Hepatocyte (in vitro differentiated cells): ENCODE measurements at regions not wholly inside any gene's neighbourhood (a gene's known extent, or its start where the extent isn't known, plus 50 kb on each side); places are given as distances from the start of the nearest gene placed in this dataset.

Experiments
- DNase-seq: peaks from one replicate; pipeline ENCODE4 v3.0.0-alpha.2; 2016; ENCODE audit warnings: low spot score
- H2AFZ ChIP-seq: fragments of 200-600 bp; sonication (generic); 2 replicates; pipeline ENCODE4 v1.6.0; 2016; ENCODE audit warnings: antibody characterized with exemption, mild to moderate bottlenecking
- H3K27ac ChIP-seq: fragments of 200-600 bp; sonication (generic); 2 replicates; pipeline ENCODE4 v1.5.1; 2016; ENCODE audit warnings: mild to moderate bottlenecking
- H3K27me3 ChIP-seq: fragments of 200-600 bp; sonication (generic); 2 replicates; pipeline ENCODE4 v1.6.1; 2016
- H3K36me3 ChIP-seq: fragments of 200-600 bp; sonication (generic); replicated peaks from 2 replicates; pipeline ENCODE4 v1.5.1; 2016; ENCODE audit warnings: low read depth; ENCODE audit not compliant: insufficient read depth
- H3K4me1 ChIP-seq: fragments of 200-600 bp; sonication (generic); 2 replicates; pipeline ENCODE4 v1.5.1; 2016; ENCODE audit warnings: mild to moderate bottlenecking, moderate library complexity; ENCODE audit not compliant: insufficient read depth
- H3K4me2 ChIP-seq: fragments of 200-600 bp; sonication (generic); 2 replicates; pipeline ENCODE4 v1.6.0; 2016
- H3K4me3 ChIP-seq: fragments of 200-600 bp; sonication (generic); 2 replicates; pipeline ENCODE4 v1.5.1; 2016; ENCODE audit warnings: mild to moderate bottlenecking
- H3K79me2 ChIP-seq: fragments of 200-600 bp; sonication (generic); 2 replicates; pipeline ENCODE4 v1.6.0; 2017; ENCODE audit warnings: mild to moderate bottlenecking
- H3K9me2 ChIP-seq: fragments of 200-600 bp; sonication (generic); replicated peaks from 2 replicates; pipeline ENCODE4 v1.6.0; 2017; ENCODE audit warnings: mild to moderate bottlenecking; ENCODE audit not compliant: insufficient read depth
- H3K9me3 ChIP-seq: fragments of 200-600 bp; sonication (generic); 2 replicates; pipeline ENCODE4 v1.5.1; 2016; ENCODE audit warnings: low read depth, mild to moderate bottlenecking
- H4K20me1 ChIP-seq: fragments of 200-600 bp; sonication (generic); 2 replicates; pipeline ENCODE4 v1.6.0; 2016; ENCODE audit warnings: mild to moderate bottlenecking; ENCODE audit not compliant: insufficient read depth, poor library complexity, severe bottlenecking
- CTCF ChIP-seq: fragments of 200-600 bp; sonication (generic); IDR thresholded peaks from 2 replicates; pipeline ENCODE4 v1.5.1; 2016; ENCODE audit warnings: antibody characterized with exemption, mild to moderate bottlenecking; ENCODE audit not compliant: poor library complexity
- EZH2 ChIP-seq: fragments of 200-600 bp; sonication (generic); IDR thresholded peaks from 2 replicates; pipeline ENCODE4 v1.6.1; 2016; ENCODE audit warnings: antibody characterized with exemption, mild to moderate bottlenecking, borderline replicate concordance
- EZH2phosphoT487 ChIP-seq: fragments of 200-600 bp; sonication (generic); IDR thresholded peaks from one replicate; pipeline ENCODE4 v1.6.1; 2018; ENCODE audit warnings: antibody characterized with exemption, mild to moderate bottlenecking, low read depth, moderate library complexity; ENCODE audit not compliant: unreplicated experiment, severe bottlenecking
- WGBS: methylation state at CpG from one replicate; pipeline ENCODE4 v1.1.6; 2016; ENCODE audit warnings: low lambda C conversion rate; ENCODE audit errors: missing lambda C conversion rate; 5-methylcytosine and 5-hydroxymethylcytosine counted together

GRCh38 chr15:86016750-86017149 is 62.9 kb upstream of the AGBL1 start:
- Histone ChIP-seq H3K4me1 (peaks cover 7% of the 10 kb centered on the region), H2AFZ (no peak overlapping the region)
- 96% methylated on average over 3 of the region's 3 CpGs for WGBS

GRCh38 chr15:86018679-86019078 is 61.0 kb upstream of the AGBL1 start:
- no peaks in the 10 kb centered on the region for H3K27me3 ChIP-seq
- H3K79me2 ChIP-seq: no peaks in the 10 kb centered on the region
- no peak for DNase-seq
- H3K9me3 ChIP-seq: no peaks in the 10 kb centered on the region
- H4K20me1 ChIP-seq: no peaks in the 10 kb centered on the region
- no peaks in the 10 kb centered on the region for H3K9me2 ChIP-seq
- H3K27ac ChIP-seq: no peak overlapping the region
- WGBS: 85% methylated on average over 5 of the region's 5 CpGs
- H3K4me2 ChIP-seq: no peak overlapping the region
- no peak overlapping the region for H2AFZ ChIP-seq
- no peaks in the 10 kb centered on the region for H3K36me3 ChIP-seq
- TF ChIP-seq EZH2: no peak
- peaks cover 7% of the 10 kb centered on the region for H3K4me1 ChIP-seq
- no peak overlapping the region for H3K4me3 ChIP-seq

More at GRCh38 chr15:86016750-86017149, 62.9 kb upstream of the AGBL1 start:
- no peaks in the 10 kb centered on the region for H3K36me3 ChIP-seq
- H3K9me2 ChIP-seq: no peaks in the 10 kb centered on the region
- TF ChIP-seq CTCF: no peak
- no peak for TF ChIP-seq EZH2phosphoT487
- TF ChIP-seq EZH2: no peak
- no peaks in the 10 kb centered on the region for H3K27me3 ChIP-seq
- no peak overlapping the region for H3K4me3 ChIP-seq
- no peaks in the 10 kb centered on the region for H3K79me2 ChIP-seq
- no peaks in the 10 kb centered on the region for H3K9me3 ChIP-seq
- H3K27ac ChIP-seq: no peak overlapping the region
- no peak overlapping the region for H3K4me2 ChIP-seq
- no peak for DNase-seq
- no peaks in the 10 kb centered on the region for H4K20me1 ChIP-seq

GRCh38 chr15:86021281-86022264 is 58.1 kb upstream of the AGBL1 start:
- Histone ChIP-seq H3K27me3 (no peaks in the 10 kb centered on the region), H3K9me2 (no peaks in the 10 kb centered on the region), H3K79me2 (no peaks in the 10 kb centered on the region), H3K36me3 (no peaks in the 10 kb centered on the region), H4K20me1 (no peaks in the 10 kb centered on the region), H3K27ac (no peak overlapping the region), H3K4me1 (peaks cover 7% of the 10 kb centered on the region), H3K4me2 (no peak overlapping the region), H3K9me3 (no peaks in the 10 kb centered on the region), H2AFZ (no peak overlapping the region), H3K4me3 (no peak overlapping the region)
- peak; percentile 40 for DNase-seq
- TF ChIP-seq EZH2phosphoT487: no peak
- no peak for TF ChIP-seq CTCF
- TF ChIP-seq EZH2: no peak
- WGBS: 23% methylated on average over 5 of the region's 5 CpGs

- no peaks in the 10 kb centered on the region for H3K9me2 ChIP-seq
- H3K4me2 ChIP-seq: no peak overlapping the region
- no peak overlapping the region for H3K4me3 ChIP-seq
- no peaks in the 10 kb centered on the region for H3K9me3 ChIP-seq
- DNase-seq: no peak
- H3K36me3 ChIP-seq: no peaks in the 10 kb centered on the region
- no peak for TF ChIP-seq EZH2
- TF ChIP-seq CTCF: no peak
- no peak for TF ChIP-seq EZH2phosphoT487
- H3K79me2 ChIP-seq: no peaks in the 10 kb centered on the region
- no peak overlapping the region for H2AFZ ChIP-seq
- 80% methylated on average over 4 of the region's 4 CpGs for WGBS
- no peaks in the 10 kb centered on the region for H3K27me3 ChIP-seq
- no peaks in the 10 kb centered on the region for H3K4me1 ChIP-seq
- no peak overlapping the region for H3K27ac ChIP-seq
- H4K20me1 ChIP-seq: no peaks in the 10 kb centered on the region
Measured at GRCh38 chr15:86028961-86029360, 50.7 kb upstream of the AGBL1 start.
